Vagina (tissue), 2 donors: ENCODE measurements at regions not wholly inside any gene's neighbourhood (a gene's known extent, or its start where the extent isn't known, plus 50 kb on each side); places are given as distances from the start of the nearest gene placed in this dataset. TPM values are rescaled to one million over a fixed set of nuclear protein-coding genes. Genes with fewer than 3 reads are reported as not detected.

ENCODE experiments used
- DNase-seq, 2 donors: peaks; one replicate each; pipeline ENCODE4 v3.0.0-alpha.2; 2017; ENCODE audit errors: extremely low spot score in 2 of 2
- H3K27ac ChIP-seq: fragments of 200-600 bp; sonication (generic); one replicate; pipeline ENCODE4 v1.5.1; 2019
- H3K27me3 ChIP-seq: fragments of 200-600 bp; sonication (generic); one replicate; pipeline ENCODE4 v1.5.1; 2019
- H3K36me3 ChIP-seq, 2 donors: fragments of 200-600 bp; sonication (generic); one replicate each; pipeline ENCODE4 v1.5.1; 2017 to 2019
- H3K4me1 ChIP-seq: fragments of 200-600 bp; sonication (generic); one replicate; pipeline ENCODE4 v1.5.1; 2019
- H3K4me3 ChIP-seq, 2 donors: fragments of 200-600 bp; sonication (generic); 1 replicate in 1 of 2; 2 replicates in 1 of 2; pipeline ENCODE4 v1.5.1; 2016 to 2019
- H3K9me3 ChIP-seq: fragments of 200-600 bp; sonication (generic); one replicate; pipeline ENCODE4 v1.5.1; 2019
- CTCF ChIP-seq, 3 experiments: fragments of 450-650 bp in 2 of 3; fragments of 200-600 bp in 1 of 3; sonication (generic) in 1 of 3; IDR thresholded peaks; one replicate each; pipeline ENCODE4 v1.5.1; 2017 to 2019; ENCODE audit warnings: antibody characterized with exemption in 3 of 3, mild to moderate bottlenecking in 2 of 3, moderate library complexity in 2 of 3
- POLR2A ChIP-seq, 2 donors: fragments of 450-650 bp; IDR thresholded peaks; one replicate each; pipeline ENCODE4 v1.6.1; 2017; ENCODE audit warnings: antibody characterized with exemption in 2 of 2, mild to moderate bottlenecking in 2 of 2, moderate library complexity in 2 of 2
- POLR2AphosphoS5 ChIP-seq, 2 donors: sonication (generic); formaldehyde crosslinking; IDR thresholded peaks; one replicate each; pipeline ENCODE4 v1.9.0; 2017; ENCODE audit warnings: antibody characterized with exemption in 2 of 2, mild to moderate bottlenecking in 2 of 2, low read depth in 1 of 2; ENCODE audit not compliant: insufficient read depth in 1 of 2
- intact Hi-C: fragments of 100-400 bp; cut with DNase I; formaldehyde crosslinking; loops from one replicate; pipeline ENCODE4 v1.15.1; 2023
- small RNA-seq: library from RNA; depleted of rRNA; stranded (forward); fragments of <200 nt; gene quantifications from one replicate; pipeline ENCODE3, GENCODE V24; 2016

- H3K27me3 ChIP-seq = no peaks in the 10 kb centered on the region
- H3K4me3 ChIP-seq = no peak overlapping the region
- H3K36me3 ChIP-seq = no peaks in the 10 kb centered on the region
- DNase-seq = no peak
- intact Hi-C loops = no loop called here
- TF ChIP-seq POLR2A (IDR thresholded peaks at IDR 0.05) = no peak
- no peak for TF ChIP-seq POLR2AphosphoS5 (IDR thresholded peaks at IDR 0.05; ENCODE audit: insufficient read depth in 1 of 2, low read depth in 1 of 2)
- no peak for TF ChIP-seq CTCF (IDR thresholded peaks at IDR 0.05)
- H3K4me1 ChIP-seq = no peaks in the 10 kb centered on the region
- H3K9me3 ChIP-seq = no peaks in the 10 kb centered on the region
- no peak overlapping the region for H3K27ac ChIP-seq
Observed at GRCh38 chr6:12661432-12662089, 55.0 kb upstream of the PHACTR1 start.

Small RNA genes in the stretch of these regions (small RNA-seq; reads per million reads assigned to genes)
- not detected for gene RN7SKP293
